GM12892 (cell line): ENCODE measurements at regions not wholly inside any gene's neighbourhood (a gene's known extent, or its start where the extent isn't known, plus 50 kb on each side); places are given as distances from the start of the nearest gene placed in this dataset.
"Not testable (repeated sequence)": the region's sequence is repeated elsewhere in the genome, so short reads cannot be mapped to it uniquely, and the experiment has no call there.

Experiments used
- POLR2A ChIP-seq: IDR thresholded peaks from 2 replicates; pipeline ENCODE4 v1.6.1; 2011; ENCODE audit warnings: low read depth, low read length, control low read depth
- POLR2AphosphoS5 ChIP-seq: IDR thresholded peaks from 2 replicates; pipeline ENCODE4 v1.6.1; 2011; ENCODE audit warnings: low read depth, low read length, control low read depth
- TAF1 ChIP-seq: IDR thresholded peaks from 2 replicates; pipeline ENCODE4 v1.6.1; 2011; ENCODE audit warnings: low read depth, mild to moderate bottlenecking, control low read depth, low read length, borderline replicate concordance

GRCh38 chr2:87638872-87639271 is 109.0 kb upstream of the PLGLB2 start:
- TF ChIP-seq POLR2A, TAF1, POLR2AphosphoS5: not testable (repeated sequence)
